Stimulated activated CD4-positive, alpha-beta T cell treated with anti-CD3 and anti-CD28 coated beads, Interleukin-1b, Interleukin-23, amount 100 ng/mL, for 4 hours (primary cell): ENCODE measurements at regions not wholly inside any gene's neighbourhood (a gene's known extent, or its start where the extent isn't known, plus 50 kb on each side); places are given as distances from the start of the nearest gene placed in this dataset.
"Not testable (repeated sequence)": the region's sequence is repeated elsewhere in the genome, so short reads cannot be mapped to it uniquely, and the experiment has no call there.

Experiments used
- DNase-seq, 2 donors: peaks; one replicate each; pipeline ENCODE4 v3.0.0-alpha.2; 2020; ENCODE audit warnings: low read depth in 2 of 2

GRCh38 chr5:174625591-174626350, 98.6 kb upstream of the MSX2 start:
- DNase-seq, result no peak

GRCh38 chr5:174626369-174626920, 97.9 kb upstream of the MSX2 start:
- DNase-seq, result no peak

GRCh38 chr5:174636094-174636493, 88.3 kb upstream of the MSX2 start:
- no peak for DNase-seq

- no peak for DNase-seq
These were observed 81.5 kb upstream of the MSX2 start for GRCh38 chr5:174642816-174643405.

- DNase-seq, result no peak
These were observed 79.9 kb upstream of the MSX2 start for GRCh38 chr5:174644436-174644835.

DNA sequence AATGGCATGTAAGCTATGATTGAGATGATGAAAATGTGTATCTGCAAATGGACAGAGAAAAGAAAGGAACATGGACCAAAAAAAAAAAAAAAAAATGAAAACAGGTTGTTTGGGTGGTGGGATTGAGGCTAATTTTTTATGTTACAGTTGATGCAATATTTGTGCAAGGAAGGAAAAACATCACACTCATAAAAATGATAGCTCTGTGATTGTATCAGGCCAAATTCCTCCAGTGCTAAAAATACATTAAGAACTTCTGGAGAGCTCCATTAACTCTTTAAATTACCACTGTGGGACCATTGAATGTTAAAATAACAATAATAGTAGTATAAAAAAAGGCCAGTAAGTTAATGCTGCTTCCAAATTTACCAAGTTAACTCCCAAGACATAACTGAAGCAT, 79.5 kb upstream of the MSX2 start:
- DNase-seq, result no peak

GRCh38 chr5:174645677-174646076, 78.7 kb upstream of the MSX2 start:
- no peak for DNase-seq

- DNase-seq, result not testable (repeated sequence)
These were observed 75.8 kb upstream of the MSX2 start for GRCh38 chr5:174648618-174649017.

GRCh38 chr5:174649391-174649790, 75.0 kb upstream of the MSX2 start:
- no peak for DNase-seq

DNA sequence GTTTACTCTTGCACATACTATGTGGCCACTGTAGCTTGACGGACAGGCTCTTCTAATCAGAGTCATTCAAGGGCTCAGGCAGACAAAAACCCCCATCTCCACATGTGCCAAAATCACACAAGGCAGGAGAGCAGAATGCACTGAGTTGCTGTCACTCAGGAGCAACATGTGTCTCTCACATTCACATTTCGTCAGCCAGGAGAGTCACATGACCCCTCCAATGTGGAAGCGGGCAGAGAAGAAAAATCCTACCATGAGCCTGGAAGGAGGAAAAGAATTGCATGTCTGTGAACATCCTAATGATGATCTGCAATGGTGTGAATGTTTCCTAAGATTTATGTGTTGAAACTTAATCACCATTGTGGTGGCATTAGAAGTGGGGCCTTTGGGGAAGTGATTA, 69.9 kb upstream of the MSX2 start:
- no peak for DNase-seq

DNA sequence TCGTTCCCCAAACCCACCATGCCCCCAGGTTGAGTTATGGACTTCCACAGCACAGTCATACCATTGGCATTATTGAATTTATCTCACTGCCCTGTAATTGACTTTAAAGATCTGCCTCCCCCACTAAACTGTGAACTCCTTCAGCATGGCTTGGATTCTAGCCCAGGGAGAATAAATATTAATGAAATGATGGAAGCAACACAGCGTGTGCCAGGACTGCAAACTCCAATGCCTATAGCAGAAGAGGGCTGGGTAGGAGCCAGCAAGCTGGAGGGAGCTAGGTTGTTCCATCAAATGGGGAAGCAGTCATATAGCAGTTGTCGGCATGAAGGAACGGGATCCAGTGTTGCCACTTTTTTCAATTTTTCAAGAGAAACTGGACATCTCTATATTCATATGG, 69.0 kb upstream of the MSX2 start:
- DNase-seq, result no peak

GRCh38 chr5:174664180-174664850, 60.1 kb upstream of the MSX2 start:
- DNase-seq, result no peak

- no peak for DNase-seq
These were observed 59.0 kb upstream of the MSX2 start for GRCh38 chr5:174665347-174665746.

DNA sequence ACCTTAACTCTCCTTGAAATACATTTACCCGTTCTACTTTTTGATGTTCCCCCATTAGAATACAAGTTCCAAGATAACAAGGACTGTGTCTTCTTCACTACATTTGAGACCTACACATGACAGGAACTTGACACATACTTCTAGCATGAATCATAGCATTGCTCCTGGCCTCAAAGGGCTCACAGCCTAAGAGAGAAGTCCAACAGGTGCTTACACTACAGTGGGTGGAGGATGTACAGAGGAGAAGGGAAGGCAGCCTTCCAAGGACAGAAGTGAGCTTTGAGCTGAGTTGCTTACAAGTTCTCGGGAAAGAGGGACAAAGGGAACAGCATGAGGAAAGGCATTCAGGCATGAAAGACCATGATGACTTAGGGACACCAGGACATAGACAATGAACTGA, 56.9 kb upstream of the MSX2 start:
- DNase-seq, result no peak

DNA sequence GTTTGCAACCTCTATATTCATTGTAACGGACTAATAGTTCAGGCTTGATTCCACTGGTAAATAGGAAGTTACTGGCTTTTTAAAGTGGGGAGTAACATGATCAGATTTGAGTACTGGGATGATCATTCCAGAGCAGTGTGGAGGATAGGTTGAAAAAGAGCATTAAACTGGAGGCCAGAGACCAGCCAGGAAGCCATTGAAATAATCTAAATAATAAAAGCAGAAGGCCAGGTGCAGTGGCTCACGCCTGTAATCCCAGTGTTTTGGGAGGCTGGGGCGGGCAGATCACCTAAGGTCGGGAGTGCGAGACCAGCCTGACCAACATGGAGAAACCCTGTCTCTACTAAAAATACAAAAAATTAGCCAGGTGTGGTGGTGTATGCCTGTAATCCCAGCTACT, 56.0 kb upstream of the MSX2 start:
- DNase-seq, result no peak
